ENCODE measurements at regions not wholly inside any gene's neighbourhood (a gene's known extent, or its start where the extent isn't known, plus 50 kb on each side); places are given as distances from the start of the nearest gene placed in this dataset.

- TF ChIP-seq POLR2AphosphoS5 (IDR thresholded peaks at IDR 0.05; ENCODE audit: low read depth), result no peak
- TF ChIP-seq CTCF (IDR thresholded peaks at IDR 0.05; ENCODE audit: insufficient read depth, low read length), result no peak
- TF ChIP-seq GABPA (IDR thresholded peaks at IDR 0.05; ENCODE audit: low read depth), result no peak
Observed at GRCh38 chr20:21820045-21820444, 114.6 kb downstream of the PAX1 start.

Data from HL-60 (cell line).